HEK293 (cell line): ENCODE measurements at regions not wholly inside any gene's neighbourhood (a gene's known extent, or its start where the extent isn't known, plus 50 kb on each side); places are given as distances from the start of the nearest gene placed in this dataset.

ENCODE experiments used
- CTCF ChIA-PET: fragments of 350-600 bp; formaldehyde crosslinking; extraction: SDS; loops from one replicate; lab custom pipeline; 2021; ENCODE audit warnings: antibody characterized with exemption; lab: Yijun Ruan, JAX
- POLR2A ChIA-PET: fragments of 300-600 bp; formaldehyde crosslinking; extraction: SDS; loops from one replicate; lab custom pipeline; 2020; ENCODE audit warnings: antibody characterized with exemption, inconsistent platforms; lab: Yijun Ruan, JAX
- H3K27ac ChIP-seq: fragments of 200-500 bp; sonication (Bioruptor generic); 2 replicates; pipeline ENCODE4 v1.5.1; 2014; ENCODE audit warnings: low read depth, low read length, control low read depth, inconsistent platforms; ENCODE audit errors: extremely low read depth
- H3K36me3 ChIP-seq, 2 experiments: fragments of 200-500 bp in 1 of 2; sonication (Bioruptor generic) in 1 of 2; 1 replicate in 1 of 2; 2 replicates in 1 of 2; pipeline ENCODE4 v1.5.1; 2014 to 2017; ENCODE audit warnings: inconsistent platforms in 2 of 2, low read length in 2 of 2; ENCODE audit not compliant: control insufficient read depth in 2 of 2, insufficient read depth in 1 of 2
- H3K4me1 ChIP-seq: fragments of 200-500 bp; sonication (Bioruptor generic); 2 replicates; pipeline ENCODE4 v1.5.1; 2014; ENCODE audit warnings: mild to moderate bottlenecking, low read length, inconsistent platforms; ENCODE audit not compliant: control insufficient read depth, insufficient read depth
- H3K4me3 ChIP-seq: 2 replicates; pipeline ENCODE4 v1.5.1; 2011; ENCODE audit warnings: low read depth, mild to moderate bottlenecking, control low read depth, low read length, moderate library complexity
- H3K9me3 ChIP-seq: fragments of 200-500 bp; sonication (Bioruptor generic); 2 replicates; pipeline ENCODE4 v1.5.1; 2014; ENCODE audit warnings: low read depth, low read length, inconsistent platforms; ENCODE audit not compliant: control insufficient read depth, insufficient read depth
- FEZF1 ChIP-seq: fragments of 450-650 bp; formaldehyde crosslinking; IDR thresholded peaks from 2 replicates; pipeline ENCODE4 v1.5.1; 2016; ENCODE audit warnings: missing biosample characterization, missing genetic modification characterization
- IKZF3 ChIP-seq: fragments of 450-650 bp; IDR thresholded peaks from 2 replicates; pipeline ENCODE4 v1.5.0; 2018; ENCODE audit warnings: missing biosample characterization, mild to moderate bottlenecking, missing genetic modification characterization, moderate library complexity
- SALL2 ChIP-seq: fragments of 450-650 bp; formaldehyde crosslinking; IDR thresholded peaks from 2 replicates; pipeline ENCODE4 v1.5.0; 2017; ENCODE audit warnings: missing biosample characterization, mild to moderate bottlenecking, missing genetic modification characterization, borderline replicate concordance
- ZBTB20 ChIP-seq: fragments of 450-650 bp; formaldehyde crosslinking; IDR thresholded peaks from 2 replicates; pipeline ENCODE4 v1.5.1; 2016; ENCODE audit warnings: missing biosample characterization, missing genetic modification characterization
- ZBTB8A ChIP-seq: fragments of 450-650 bp; formaldehyde crosslinking; IDR thresholded peaks from 2 replicates; pipeline ENCODE4 v1.5.1; 2016; ENCODE audit warnings: missing biosample characterization, missing genetic modification characterization
- ZFP41 ChIP-seq: fragments of 450-650 bp; formaldehyde crosslinking; IDR thresholded peaks from 2 replicates; pipeline ENCODE4 v1.5.1; 2016; ENCODE audit warnings: missing biosample characterization, missing genetic modification characterization, borderline replicate concordance
- ZFP69B ChIP-seq: fragments of 450-650 bp; formaldehyde crosslinking; IDR thresholded peaks from 2 replicates; pipeline ENCODE4 v1.5.1; 2016; ENCODE audit warnings: missing biosample characterization, missing genetic modification characterization
- ZNF324 ChIP-seq: fragments of 450-650 bp; formaldehyde crosslinking; IDR thresholded peaks from 2 replicates; pipeline ENCODE4 v1.5.1; 2016; ENCODE audit warnings: missing biosample characterization, missing genetic modification characterization
- ZNF394 ChIP-seq: fragments of 450-650 bp; formaldehyde crosslinking; IDR thresholded peaks from 2 replicates; pipeline ENCODE4 v1.5.1; 2016; ENCODE audit warnings: missing biosample characterization, missing genetic modification characterization, mild to moderate bottlenecking, moderate library complexity, borderline replicate concordance
- ZNF624 ChIP-seq: fragments of 450-650 bp; formaldehyde crosslinking; IDR thresholded peaks from 2 replicates; pipeline ENCODE4 v1.5.1; 2017; ENCODE audit warnings: missing biosample characterization, missing genetic modification characterization
- ZNF658 ChIP-seq: fragments of 450-650 bp; formaldehyde crosslinking; IDR thresholded peaks from 2 replicates; pipeline ENCODE4; 2016; ENCODE audit warnings: missing biosample characterization, missing genetic modification characterization
- ZNF670 ChIP-seq: fragments of 450-650 bp; formaldehyde crosslinking; IDR thresholded peaks from 2 replicates; pipeline ENCODE4 v1.5.1; 2016; ENCODE audit warnings: missing biosample characterization, missing genetic modification characterization, low read depth
- ZNF701 ChIP-seq: fragments of 450-650 bp; formaldehyde crosslinking; IDR thresholded peaks from 2 replicates; pipeline ENCODE4 v1.5.1; 2016; ENCODE audit warnings: missing biosample characterization, missing genetic modification characterization
- ZNF776 ChIP-seq: fragments of 450-650 bp; formaldehyde crosslinking; IDR thresholded peaks from 2 replicates; pipeline ENCODE4 v1.5.0; 2017; ENCODE audit warnings: missing biosample characterization, missing genetic modification characterization, borderline replicate concordance
- ZSCAN16 ChIP-seq: fragments of 450-650 bp; formaldehyde crosslinking; IDR thresholded peaks from 2 replicates; pipeline ENCODE4 v1.5.1; 2016; ENCODE audit warnings: missing biosample characterization, missing genetic modification characterization
- TF ChIP-seq, protein P1 (sequence below): fragments of 450-650 bp; IDR thresholded peaks from 2 replicates; pipeline ENCODE4 v1.5.1; 2018; ENCODE audit warnings: missing biosample characterization, missing genetic modification characterization
- TF ChIP-seq, protein P2 (sequence below): fragments of 450-650 bp; formaldehyde crosslinking; IDR thresholded peaks from 2 replicates; pipeline ENCODE4 v1.5.1; 2016; ENCODE audit warnings: missing biosample characterization, missing genetic modification characterization
- TF ChIP-seq, protein P3 (sequence below): fragments of 450-650 bp; formaldehyde crosslinking; IDR thresholded peaks from 2 replicates; pipeline ENCODE4 v1.5.0; 2017; ENCODE audit warnings: missing biosample characterization, missing genetic modification characterization, borderline replicate concordance

DNA sequence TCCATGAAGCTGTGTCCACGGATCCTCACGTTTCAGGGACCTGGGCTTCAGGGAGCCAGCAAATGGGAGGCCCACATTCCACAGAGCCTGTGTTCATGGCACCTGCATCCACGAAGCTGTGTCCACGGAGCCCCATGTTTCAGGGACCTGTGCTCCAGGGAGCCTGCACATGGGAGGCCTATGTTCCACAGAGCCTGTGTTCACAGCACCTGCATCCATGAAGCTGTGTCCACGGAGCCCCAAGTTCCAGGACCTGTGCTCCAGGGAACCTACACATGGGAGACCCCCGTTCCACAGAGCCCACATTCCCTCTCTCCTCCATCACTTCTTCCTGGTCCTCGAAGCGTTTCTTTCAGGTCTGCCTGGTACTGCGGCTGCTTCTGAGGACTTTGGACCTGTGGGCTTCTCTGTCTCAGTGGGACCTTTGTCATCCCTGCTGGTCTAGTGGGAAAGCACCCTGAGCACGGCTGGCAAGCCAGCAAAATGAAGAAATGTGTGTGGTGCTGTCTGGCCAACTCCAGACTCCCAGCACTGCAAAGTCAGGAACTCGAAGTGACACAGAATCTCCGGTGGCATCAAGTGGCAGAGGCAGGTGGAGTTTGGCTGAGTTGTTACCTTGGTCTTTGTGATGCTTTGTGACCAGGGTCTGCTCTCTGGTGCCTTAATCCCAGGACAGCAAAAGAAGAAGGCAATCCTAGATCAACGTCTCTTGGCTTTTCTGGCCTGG is 245.9 kb downstream of the DLL1 start:
- CTCF ChIA-PET: no interaction called here
- no peaks in the 10 kb centered on the region for H3K4me1 ChIP-seq
- H3K36me3 ChIP-seq: no peaks in the 10 kb centered on the region
- TF ChIP-seq ZBTB8A (tag by site-specific recombination) (no peak), FEZF1 (tag by site-specific recombination) (no peak), ZBTB20 (tag by site-specific recombination) (no peak), ZFP41 (tag by site-specific recombination) (no peak), ZNF624 (tag by site-specific recombination) (no peak), ZNF776 (no peak), ZSCAN16 (tag by site-specific recombination) (no peak), IKZF3 (tag by site-specific recombination) (no peak), ZNF394 (tag by site-specific recombination) (no peak), SALL2 (tag by site-specific recombination) (no peak), ZNF324 (no peak)
- H3K9me3 ChIP-seq: no peaks in the 10 kb centered on the region
- POLR2A ChIA-PET: no interaction called here
- H3K4me3 ChIP-seq: no peak overlapping the region
- H3K27ac ChIP-seq: no peak overlapping the region

DNA sequence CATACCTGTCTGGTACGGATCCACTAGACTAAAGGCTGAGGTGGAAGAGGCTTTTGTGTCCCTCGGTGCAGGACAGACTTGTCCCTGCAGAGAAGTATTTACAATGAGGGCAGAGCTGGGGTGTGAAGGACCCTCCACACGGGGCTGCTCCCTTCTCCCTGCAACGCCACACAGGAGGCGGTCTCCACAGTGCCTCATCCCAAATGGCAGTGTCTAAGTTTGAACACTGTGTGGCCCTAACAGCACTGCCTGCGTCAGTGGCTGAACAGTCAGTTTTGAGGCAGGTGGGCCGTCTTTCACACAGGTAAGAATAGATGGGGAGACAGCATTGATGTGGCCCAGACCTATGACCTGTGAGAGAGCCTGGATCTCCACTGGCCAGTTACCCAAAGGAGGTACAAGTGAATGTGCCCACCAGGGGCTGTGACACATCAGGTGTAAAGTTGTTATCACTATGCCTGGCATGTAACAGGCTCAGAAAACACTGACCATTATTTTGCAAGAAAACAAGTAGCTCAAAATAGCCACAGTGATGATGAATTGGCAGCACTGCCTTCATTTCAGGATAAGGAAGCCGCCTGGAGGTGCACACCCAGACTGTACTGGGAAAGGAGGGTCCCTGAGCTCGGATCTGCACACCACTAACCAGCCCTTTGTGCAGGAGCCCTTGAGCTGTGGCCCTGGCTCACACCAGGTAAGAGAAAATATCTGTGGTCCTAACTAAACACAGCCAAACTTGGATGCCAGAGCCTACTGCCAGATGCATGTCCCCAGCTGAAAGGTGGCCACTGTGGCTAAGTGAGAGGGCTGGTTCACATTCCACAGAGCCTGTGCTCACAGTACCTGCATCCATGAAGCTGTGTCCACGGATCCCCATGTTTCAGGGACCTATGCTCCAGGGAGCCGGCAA is 246.7 kb downstream of the DLL1 start:
- ChIA-PET POLR2A (no interaction called here), CTCF (no interaction called here)
- Histone ChIP-seq H3K4me1 (no peaks in the 10 kb centered on the region), H3K4me3 (no peak overlapping the region), H3K9me3 (no peaks in the 10 kb centered on the region), H3K36me3 (no peaks in the 10 kb centered on the region), H3K27ac (no peak overlapping the region)
- TF ChIP-seq ZNF658 (tag by site-specific recombination) (no peak), ZFP69B (tag by site-specific recombination) (no peak), ZNF670 (tag by site-specific recombination) (no peak)
- TF ChIP-seq, protein P1, sequence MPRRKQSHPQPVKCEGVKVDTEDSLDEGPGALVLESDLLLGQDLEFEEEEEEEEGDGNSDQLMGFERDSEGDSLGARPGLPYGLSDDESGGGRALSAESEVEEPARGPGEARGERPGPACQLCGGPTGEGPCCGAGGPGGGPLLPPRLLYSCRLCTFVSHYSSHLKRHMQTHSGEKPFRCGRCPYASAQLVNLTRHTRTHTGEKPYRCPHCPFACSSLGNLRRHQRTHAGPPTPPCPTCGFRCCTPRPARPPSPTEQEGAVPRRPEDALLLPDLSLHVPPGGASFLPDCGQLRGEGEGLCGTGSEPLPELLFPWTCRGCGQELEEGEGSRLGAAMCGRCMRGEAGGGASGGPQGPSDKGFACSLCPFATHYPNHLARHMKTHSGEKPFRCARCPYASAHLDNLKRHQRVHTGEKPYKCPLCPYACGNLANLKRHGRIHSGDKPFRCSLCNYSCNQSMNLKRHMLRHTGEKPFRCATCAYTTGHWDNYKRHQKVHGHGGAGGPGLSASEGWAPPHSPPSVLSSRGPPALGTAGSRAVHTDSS (tag by site-specific recombination): no peak
- TF ChIP-seq, protein P2, sequence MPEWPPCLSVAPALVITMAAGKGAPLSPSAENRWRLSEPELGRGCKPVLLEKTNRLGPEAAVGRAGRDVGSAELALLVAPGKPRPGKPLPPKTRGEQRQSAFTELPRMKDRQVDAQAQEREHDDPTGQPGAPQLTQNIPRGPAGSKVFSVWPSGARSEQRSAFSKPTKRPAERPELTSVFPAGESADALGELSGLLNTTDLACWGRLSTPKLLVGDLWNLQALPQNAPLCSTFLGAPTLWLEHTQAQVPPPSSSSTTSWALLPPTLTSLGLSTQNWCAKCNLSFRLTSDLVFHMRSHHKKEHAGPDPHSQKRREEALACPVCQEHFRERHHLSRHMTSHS (tag by site-specific recombination): no peak

DNA sequence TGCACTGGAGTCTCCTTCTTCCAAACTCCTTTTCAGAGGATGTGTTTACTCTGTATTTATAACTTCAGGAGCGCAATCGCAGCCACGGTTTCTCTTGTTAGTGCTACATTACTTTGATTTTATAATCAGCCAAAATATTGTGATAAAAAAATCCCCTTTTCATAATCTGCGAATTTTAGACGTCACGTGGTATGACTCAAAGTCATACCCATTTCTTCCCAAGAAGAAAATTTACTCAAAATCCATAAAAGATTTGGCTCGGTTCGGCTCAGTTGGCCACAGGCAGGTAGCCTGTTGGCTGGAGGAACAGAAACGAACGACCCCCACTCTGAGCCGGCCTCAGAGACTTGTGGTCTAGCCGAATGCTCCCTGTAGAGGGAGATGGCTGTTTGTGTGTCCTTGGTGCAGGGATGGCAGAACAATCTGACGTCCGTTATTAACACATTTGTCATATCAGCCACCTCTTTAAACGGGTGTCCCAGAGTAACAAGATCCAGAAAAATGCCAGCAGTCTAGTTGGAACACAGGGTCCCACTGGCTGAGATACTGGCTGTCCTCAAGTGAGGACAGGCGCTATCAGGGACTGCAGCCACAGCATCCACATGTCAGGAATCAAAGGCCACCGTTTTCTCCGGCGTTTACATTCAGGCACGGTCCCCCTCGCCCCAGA is 247.6 kb downstream of the DLL1 start:
- ChIA-PET POLR2A (no interaction called here), CTCF (no interaction called here)
- no peak overlapping the region for H3K27ac ChIP-seq
- no peaks in the 10 kb centered on the region for H3K9me3 ChIP-seq
- no peak for TF ChIP-seq ZNF701 (tag by site-specific recombination)
- TF ChIP-seq, protein P3, sequence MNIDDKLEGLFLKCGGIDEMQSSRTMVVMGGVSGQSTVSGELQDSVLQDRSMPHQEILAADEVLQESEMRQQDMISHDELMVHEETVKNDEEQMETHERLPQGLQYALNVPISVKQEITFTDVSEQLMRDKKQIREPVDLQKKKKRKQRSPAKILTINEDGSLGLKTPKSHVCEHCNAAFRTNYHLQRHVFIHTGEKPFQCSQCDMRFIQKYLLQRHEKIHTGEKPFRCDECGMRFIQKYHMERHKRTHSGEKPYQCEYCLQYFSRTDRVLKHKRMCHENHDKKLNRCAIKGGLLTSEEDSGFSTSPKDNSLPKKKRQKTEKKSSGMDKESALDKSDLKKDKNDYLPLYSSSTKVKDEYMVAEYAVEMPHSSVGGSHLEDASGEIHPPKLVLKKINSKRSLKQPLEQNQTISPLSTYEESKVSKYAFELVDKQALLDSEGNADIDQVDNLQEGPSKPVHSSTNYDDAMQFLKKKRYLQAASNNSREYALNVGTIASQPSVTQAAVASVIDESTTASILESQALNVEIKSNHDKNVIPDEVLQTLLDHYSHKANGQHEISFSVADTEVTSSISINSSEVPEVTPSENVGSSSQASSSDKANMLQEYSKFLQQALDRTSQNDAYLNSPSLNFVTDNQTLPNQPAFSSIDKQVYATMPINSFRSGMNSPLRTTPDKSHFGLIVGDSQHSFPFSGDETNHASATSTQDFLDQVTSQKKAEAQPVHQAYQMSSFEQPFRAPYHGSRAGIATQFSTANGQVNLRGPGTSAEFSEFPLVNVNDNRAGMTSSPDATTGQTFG (tag by site-specific recombination): no peak
- H3K4me1 ChIP-seq: no peaks in the 10 kb centered on the region
- H3K36me3 ChIP-seq: no peaks in the 10 kb centered on the region
- H3K4me3 ChIP-seq: no peak overlapping the region
